ENCODE measurements at regions not wholly inside any gene's neighbourhood (a gene's known extent, or its start where the extent isn't known, plus 50 kb on each side); places are given as distances from the start of the nearest gene placed in this dataset.
"Not testable (repeated sequence)": the region's sequence is repeated elsewhere in the genome, so short reads cannot be mapped to it uniquely, and the experiment has no call there.

- no peak for DNase-seq
Observed at GRCh38 chr14:82878951-82879350, 1345.3 kb upstream of the SEL1L start.

- DNase-seq: no peak
Observed at GRCh38 chr14:82879949-82880535, 1346.4 kb upstream of the SEL1L start.

GRCh38 chr14:82886670-82887069 lies 1353.0 kb upstream of the SEL1L start:
- no peak for DNase-seq

- DNase-seq: no peak
Observed at GRCh38 chr14:82889701-82890100, 1356.0 kb upstream of the SEL1L start.

GRCh38 chr14:82896476-82896875 lies 1362.8 kb upstream of the SEL1L start:
- no peak for DNase-seq

- no peak for DNase-seq
Observed at GRCh38 chr14:82897469-82898308, 1364.0 kb upstream of the SEL1L start.

- DNase-seq: no peak
Observed at GRCh38 chr14:82905762-82906161, 1372.1 kb upstream of the SEL1L start.

- DNase-seq: no peak
Observed at GRCh38 chr14:82911930-82912329, 1378.3 kb upstream of the SEL1L start.

- no peak for DNase-seq
Observed at GRCh38 chr14:82913396-82913795, 1379.7 kb upstream of the SEL1L start.

- DNase-seq: no peak
Observed at GRCh38 chr14:82915381-82915780, 1381.7 kb upstream of the SEL1L start.

GRCh38 chr14:82935691-82936090 lies 1402.0 kb upstream of the SEL1L start:
- DNase-seq: no peak

- no peak for DNase-seq
Observed at GRCh38 chr14:82951171-82951570, 1417.5 kb upstream of the SEL1L start.

- DNase-seq: no peak
Observed at GRCh38 chr14:82963756-82964155, 1430.1 kb upstream of the SEL1L start.

GRCh38 chr14:82987502-82988124 lies 1454.0 kb upstream of the SEL1L start:
- no peak for DNase-seq

- not testable (repeated sequence) for DNase-seq
Observed at GRCh38 chr14:82994547-82994946, 1460.9 kb upstream of the SEL1L start.

GRCh38 chr14:82999802-83000201 lies 1466.1 kb upstream of the SEL1L start:
- DNase-seq: no peak

- no peak for DNase-seq
Observed at GRCh38 chr14:83004456-83005006, 1470.9 kb upstream of the SEL1L start.

- no peak for DNase-seq
Observed at GRCh38 chr14:83006121-83006670, 1472.5 kb upstream of the SEL1L start.

GRCh38 chr14:83007052-83007451 lies 1473.4 kb upstream of the SEL1L start:
- not testable (repeated sequence) for DNase-seq

- no peak for DNase-seq
Observed at GRCh38 chr14:83007641-83008225, 1474.1 kb upstream of the SEL1L start.

- no peak for DNase-seq
Observed at GRCh38 chr14:83017296-83017695, 1483.6 kb upstream of the SEL1L start.

- DNase-seq: no peak
Observed at GRCh38 chr14:83019744-83020414, 1486.2 kb upstream of the SEL1L start.
